DOHH2 (cell line): ENCODE measurements at regions not wholly inside any gene's neighbourhood (a gene's known extent, or its start where the extent isn't known, plus 50 kb on each side); places are given as distances from the start of the nearest gene placed in this dataset.

Experiments used
- CTCF ChIP-seq: fragments of 200-600 bp; sonication (generic); IDR thresholded peaks from one replicate; pipeline ENCODE4 v1.5.1; 2014; ENCODE audit warnings: antibody characterized with exemption, mild to moderate bottlenecking, low read depth, low read length; ENCODE audit not compliant: poor library complexity, severe bottlenecking
- EZH2phosphoT487 ChIP-seq: fragments of 200-600 bp; sonication (generic); IDR thresholded peaks from 2 replicates; pipeline ENCODE4 v1.6.1; 2017; ENCODE audit warnings: borderline replicate concordance, mild to moderate bottlenecking, antibody characterized with exemption, low read length, moderate library complexity, mixed read lengths

- no peak for TF ChIP-seq CTCF
- no peak for TF ChIP-seq EZH2phosphoT487
Measured at GRCh38 chr9:110121170-110121569, 86.8 kb downstream of the C9orf152 start.
